Motor neuron (in vitro differentiated cells): ENCODE measurements at regions not wholly inside any gene's neighbourhood (a gene's known extent, or its start where the extent isn't known, plus 50 kb on each side); places are given as distances from the start of the nearest gene placed in this dataset.
"Not testable (repeated sequence)": the region's sequence is repeated elsewhere in the genome, so short reads cannot be mapped to it uniquely, and the experiment has no call there.

Experiments used
- ATAC-seq, 8 experiments: fragments of 200-7000 bp; cut with Tn5 transposase; replicated peaks in 6 of 8; 2 replicates each; pipeline ENCODE4 v1.8.0; 2021; ENCODE audit warnings: mild to moderate bottlenecking in 8 of 8, moderate library complexity in 8 of 8
- H3K27ac ChIP-seq, 2 donors: fragments of 250-450 bp; sonication (Bioruptor Pico); 2 replicates each; pipeline ENCODE4 v1.9.0; 2021; ENCODE audit warnings: antibody characterized with exemption in 2 of 2, mild to moderate bottlenecking in 2 of 2, moderate library complexity in 1 of 2
- H3K4me1 ChIP-seq, 2 donors: fragments of 250-450 bp; sonication (Bioruptor Pico); replicated peaks in 1 of 2; 2 replicates each; pipeline ENCODE4 v1.6.1; 2021; ENCODE audit warnings: antibody characterized with exemption in 2 of 2, mild to moderate bottlenecking in 2 of 2, moderate library complexity in 1 of 2
- H3K4me3 ChIP-seq, 5 donors: fragments of 250-450 bp; sonication (Bioruptor Pico); 2 replicates each; pipeline ENCODE4 v1.9.0; 2021; ENCODE audit warnings: antibody characterized with exemption in 5 of 5, mild to moderate bottlenecking in 5 of 5, moderate library complexity in 4 of 5
- WGBS, 10 experiments: fragments of 450-650 bp; shearing (Covaris generic); methylation state at CpG; one replicate each; pipeline ENCODE4 v1.0.0; 2022; 5-methylcytosine and 5-hydroxymethylcytosine counted together
- in situ Hi-C, 9 experiments: fragments of 400-800 bp; cut with MboI; loops; one replicate each; pipeline ENCODE4 v1.15.0; 2021; ENCODE audit warnings: low sequenced_read_pairs in 9 of 9, low pct_unique_long_range_greater_than_20kb in 2 of 9; ENCODE audit not compliant: unreplicated experiment in 9 of 9

DNA sequence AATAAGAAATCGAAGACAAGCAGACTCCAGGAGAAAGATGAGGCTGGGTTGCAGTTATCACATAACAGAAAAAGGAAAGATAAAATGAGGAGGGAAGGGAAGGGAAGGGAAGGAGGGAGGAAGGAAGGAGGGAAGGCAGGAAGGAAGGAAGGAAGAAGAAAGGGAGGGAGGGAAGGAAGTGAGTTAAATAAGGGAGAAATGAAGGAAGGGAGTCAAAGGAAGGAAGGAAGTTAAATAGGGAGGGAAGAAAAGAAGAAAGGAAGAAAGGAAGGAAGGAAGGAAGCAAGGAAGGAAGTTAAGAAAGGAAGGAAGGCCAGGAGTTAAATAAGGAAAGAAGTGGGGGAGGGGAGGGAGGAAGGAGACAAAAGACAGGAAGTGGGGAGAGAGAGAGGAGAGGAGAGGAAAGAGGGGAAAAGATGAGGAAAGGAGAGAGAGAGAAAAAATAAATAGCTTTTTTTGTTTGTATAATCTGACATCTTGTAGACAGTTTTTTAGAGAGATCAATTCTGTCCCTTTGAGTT is 679.6 kb downstream of the HS3ST4 start:
- peaks cover 0 to 3% of the 10 kb centered on the region in 2 donors for H3K4me1 ChIP-seq
- in situ Hi-C loops, result no loop called here
- H3K4me3 ChIP-seq, result no peak overlapping the region
- WGBS, 10 experiments, result 0 to 50% (median 20%) methylated on average over 1 of the region's 1 CpG; no CpG with 5 or more reads in 2 of the 10 experiments
- no peak for ATAC-seq
- H3K27ac ChIP-seq, result no peak overlapping the region

DNA sequence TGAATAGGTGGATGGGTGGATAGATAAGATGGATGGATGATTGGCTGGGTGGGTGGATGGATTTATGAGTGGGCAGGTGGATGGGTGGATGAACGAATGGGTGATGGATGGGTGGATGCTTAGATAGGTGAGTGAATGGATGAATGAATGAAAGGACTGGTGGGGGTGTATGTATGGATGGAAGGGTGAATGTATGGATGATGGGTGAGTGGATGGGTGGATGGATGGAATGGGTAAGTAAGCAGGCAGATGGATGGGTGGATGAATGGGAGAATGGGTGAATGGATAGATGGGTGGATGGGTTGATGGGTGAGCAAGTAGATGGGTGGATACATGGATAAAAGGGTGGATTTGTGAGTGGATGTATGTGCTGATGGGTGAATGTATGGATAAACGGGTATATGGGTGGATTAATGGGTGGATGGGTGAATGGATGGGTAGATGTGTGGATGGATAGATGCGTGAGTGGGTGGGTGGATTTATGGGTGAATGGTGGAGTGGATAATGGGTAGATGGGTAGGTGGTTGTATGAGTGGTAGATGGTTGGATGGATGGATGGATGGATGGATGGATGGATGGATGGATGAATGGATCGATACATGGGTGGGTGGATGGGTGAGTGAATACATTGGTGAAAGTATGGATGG is 682.6 kb downstream of the HS3ST4 start:
- WGBS, 10 experiments, result 11 to 78% (median 53%) methylated on average over 2 to 4 of the region's 4 CpGs
- H3K4me1 ChIP-seq, result no peaks in the 10 kb centered on the region
- in situ Hi-C loops, result no loop called here
- no peak for ATAC-seq
- no peak overlapping the region for H3K4me3 ChIP-seq
- no peak overlapping the region for H3K27ac ChIP-seq

DNA sequence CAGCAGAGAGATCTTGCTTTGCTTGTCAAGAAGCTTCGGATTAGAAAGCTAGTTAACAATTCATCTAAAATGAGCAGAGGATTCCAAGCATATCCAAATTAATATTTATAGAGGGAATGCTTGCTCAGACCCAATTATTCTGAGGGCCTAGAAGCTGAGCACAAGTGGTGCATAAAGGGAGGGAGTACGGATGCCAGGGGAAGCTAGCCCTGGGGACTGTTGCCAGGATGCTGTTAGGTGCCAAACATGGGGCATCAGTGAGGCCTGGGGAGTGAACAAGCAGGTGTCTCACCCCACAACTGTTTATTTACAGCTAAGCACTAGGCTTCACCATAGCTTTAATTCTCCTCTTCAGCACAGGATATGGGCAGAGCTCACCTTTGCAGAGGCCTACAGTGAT is 684.1 kb upstream of the C16orf82 start:
- no peak for ATAC-seq
- peaks cover 0 to 8% of the 10 kb centered on the region in 2 donors for H3K4me1 ChIP-seq
- in situ Hi-C loops, result no loop called here
- H3K4me3 ChIP-seq, result no peak overlapping the region
- WGBS, 10 experiments, result 0 to 100% (median 29%) methylated on average over 1 to 2 of the region's 2 CpGs; no CpG with 5 or more reads in 4 of the 10 experiments
- H3K27ac ChIP-seq, result no peak overlapping the region

DNA sequence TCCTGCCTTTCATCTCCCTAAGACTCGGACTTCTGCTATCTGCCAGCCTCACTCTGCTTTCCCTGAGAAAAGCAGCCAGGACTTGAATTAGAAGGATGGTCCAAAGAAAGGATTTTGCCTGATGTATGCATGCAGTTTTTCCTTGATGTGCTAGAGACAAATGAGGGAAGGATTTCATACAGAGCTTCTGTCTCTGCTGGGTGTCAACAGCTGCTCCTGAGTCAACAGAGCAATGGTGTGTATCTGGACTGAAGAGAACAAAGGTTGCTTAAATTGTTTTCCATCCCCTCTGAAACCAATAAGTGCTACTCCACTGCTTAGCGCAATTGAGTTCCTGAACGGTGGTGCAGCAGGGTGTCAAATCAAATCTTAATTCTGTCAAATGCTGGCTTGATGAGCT is 680.6 kb upstream of the C16orf82 start:
- in situ Hi-C loops, result no loop called here
- Histone ChIP-seq H3K27ac (no peak overlapping the region), H3K4me1 (peaks cover 0 to 8% of the 10 kb centered on the region in 2 donors), H3K4me3 (no peak overlapping the region)
- 0 to 52% (median 24%) methylated on average over 1 to 3 of the region's 3 CpGs for WGBS, 10 experiments
- peak in 2 of 8 experiments; percentile 19 to 33 for ATAC-seq

DNA sequence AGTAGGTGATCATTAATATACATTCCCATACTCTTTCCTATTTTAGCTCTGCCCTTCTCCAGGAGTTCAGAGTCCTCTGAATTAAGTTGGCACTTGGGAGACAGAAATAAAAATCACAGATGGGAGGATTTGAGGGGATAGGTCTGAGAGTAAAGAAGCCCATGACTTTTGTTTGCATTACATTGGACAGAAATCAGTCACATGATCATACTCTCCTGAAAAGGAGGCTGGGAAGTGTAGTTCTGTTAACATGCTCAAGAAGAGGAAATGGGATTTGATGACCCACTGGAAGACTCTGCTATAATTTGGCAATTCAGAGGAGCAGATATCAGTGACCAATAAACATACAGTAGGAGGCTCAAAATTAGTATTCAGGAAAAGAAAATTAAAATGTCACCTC is 674.9 kb upstream of the C16orf82 start:
- H3K4me3 ChIP-seq, result no peak overlapping the region
- H3K27ac ChIP-seq, result no peak overlapping the region
- H3K4me1 ChIP-seq, result no peaks in the 10 kb centered on the region
- ATAC-seq, result no peak
- in situ Hi-C loops, result no loop called here

DNA sequence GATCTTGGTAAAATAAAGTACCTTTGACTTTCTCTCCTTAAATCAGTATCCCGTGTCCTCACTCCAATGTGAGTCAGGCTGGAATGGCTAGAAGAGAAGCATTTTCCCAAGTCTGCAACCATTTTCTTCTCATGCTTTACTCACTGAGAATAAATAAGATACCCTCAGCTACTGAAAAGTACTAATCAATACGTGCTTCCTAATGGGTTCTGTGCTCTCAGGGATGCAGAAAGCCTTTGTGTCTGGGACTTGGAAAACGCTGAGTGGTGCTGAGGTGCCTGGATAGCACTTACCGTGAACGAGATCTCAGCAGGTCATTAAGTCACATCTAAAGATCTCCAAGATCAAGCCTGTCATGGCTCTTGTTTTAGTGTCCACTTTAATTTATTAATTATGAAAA is 672.3 kb upstream of the C16orf82 start:
- H3K27ac ChIP-seq, result no peak overlapping the region

DNA sequence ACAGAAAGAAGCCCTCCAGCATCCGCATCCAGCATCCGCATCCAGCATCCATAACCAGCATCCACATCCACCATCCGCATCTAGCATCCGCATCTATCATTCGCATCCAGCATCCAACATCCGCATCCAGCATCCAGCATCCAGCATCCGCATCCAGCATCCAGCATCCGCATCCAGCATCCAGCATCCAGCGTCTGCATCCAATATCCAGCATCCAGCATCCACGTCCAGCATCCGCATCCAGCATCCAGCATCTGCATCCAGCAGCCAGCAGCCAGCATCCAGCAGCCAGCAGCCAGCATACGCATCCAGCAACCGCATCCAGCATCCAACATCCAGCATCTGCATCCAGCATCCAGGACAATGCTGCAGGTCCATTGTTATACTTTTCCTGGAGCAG is 671.0 kb upstream of the C16orf82 start:
- in situ Hi-C loops, result no loop called here
- Histone ChIP-seq H3K4me3 (no peak overlapping the region), H3K27ac (no peak overlapping the region), H3K4me1 (no peaks in the 10 kb centered on the region)
- 10 to 91% (median 73%) methylated on average over 2 to 10 of the region's 13 CpGs; no CpG with 5 or more reads in 3 of the 10 experiments for WGBS, 10 experiments
- no peak for ATAC-seq

More for the DNA sequence above, 672.3 kb upstream of the C16orf82 start:
- 0 to 89% (median 15%) methylated on average over 1 to 5 of the region's 5 CpGs; no CpG with 5 or more reads in 2 of the 10 experiments for WGBS, 10 experiments
- Histone ChIP-seq H3K4me3 (no peak overlapping the region), H3K4me1 (no peaks in the 10 kb centered on the region)
- in situ Hi-C loops, result no loop called here
- no peak for ATAC-seq

DNA sequence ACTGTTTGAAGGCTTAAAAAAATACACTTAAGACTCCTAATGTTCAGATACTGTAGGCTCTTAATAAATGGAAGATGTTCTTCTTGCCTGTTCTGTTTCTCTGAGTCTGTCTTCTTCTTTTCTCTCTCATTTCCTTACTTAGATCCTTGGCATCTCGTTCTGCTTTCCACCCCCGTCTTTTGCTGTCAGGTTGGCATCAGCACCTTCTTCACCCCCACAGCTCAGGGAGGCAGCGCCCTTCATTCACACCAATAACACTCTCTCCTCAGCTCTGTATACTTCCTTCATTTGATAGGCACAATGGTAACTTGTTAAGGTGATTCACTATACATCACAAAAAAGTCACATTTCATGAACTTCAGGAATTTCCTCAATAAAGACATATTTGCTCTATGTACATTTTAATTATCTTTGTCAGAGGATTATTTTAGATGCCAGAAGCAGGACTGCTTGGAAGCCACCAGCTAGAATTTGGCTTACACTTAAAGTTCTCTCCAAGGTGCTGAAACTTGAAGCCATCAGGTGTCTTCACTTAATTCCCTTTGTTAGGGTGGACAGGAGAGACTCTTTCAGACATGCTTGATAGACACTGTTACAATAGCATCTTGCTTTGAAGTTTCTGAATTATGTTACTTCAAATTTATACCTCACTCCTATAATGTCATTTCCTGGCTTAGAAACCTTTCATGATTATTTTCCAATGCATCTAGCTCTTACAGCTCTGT is 670.1 kb upstream of the C16orf82 start:
- in situ Hi-C loops, result no loop called here
- no peak for ATAC-seq

DNA sequence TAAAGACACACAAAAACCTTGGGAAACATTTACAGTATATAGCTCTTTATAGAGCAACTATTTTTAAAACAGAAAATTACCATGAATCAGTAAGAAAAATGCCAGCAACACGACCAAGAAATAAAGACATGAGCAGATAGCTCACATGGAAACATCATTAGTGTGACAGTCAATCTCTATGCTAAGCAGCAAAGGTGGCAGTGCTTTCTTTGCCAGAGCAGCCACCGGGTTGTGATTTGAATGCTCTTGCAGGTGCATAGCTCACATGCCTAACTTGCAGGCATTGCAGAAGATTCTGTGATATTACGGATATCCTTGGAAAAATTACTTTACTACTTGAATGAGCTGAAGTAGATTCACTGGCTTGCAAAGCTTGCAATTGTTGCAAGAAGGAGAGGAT is 652.9 kb upstream of the C16orf82 start:
- Histone ChIP-seq H3K4me3 (no peak overlapping the region), H3K27ac (no peak overlapping the region)
- 0 to 73% (median 38%) methylated on average over 1 to 3 of the region's 3 CpGs for WGBS, 10 experiments

More for the DNA sequence above, 670.1 kb upstream of the C16orf82 start:
- Histone ChIP-seq H3K4me3 (no peak overlapping the region), H3K4me1 (no peaks in the 10 kb centered on the region), H3K27ac (no peak overlapping the region)
- WGBS, 10 experiments, result 0 to 60% (median 13%) methylated on average over 1 to 3 of the region's 3 CpGs

DNA sequence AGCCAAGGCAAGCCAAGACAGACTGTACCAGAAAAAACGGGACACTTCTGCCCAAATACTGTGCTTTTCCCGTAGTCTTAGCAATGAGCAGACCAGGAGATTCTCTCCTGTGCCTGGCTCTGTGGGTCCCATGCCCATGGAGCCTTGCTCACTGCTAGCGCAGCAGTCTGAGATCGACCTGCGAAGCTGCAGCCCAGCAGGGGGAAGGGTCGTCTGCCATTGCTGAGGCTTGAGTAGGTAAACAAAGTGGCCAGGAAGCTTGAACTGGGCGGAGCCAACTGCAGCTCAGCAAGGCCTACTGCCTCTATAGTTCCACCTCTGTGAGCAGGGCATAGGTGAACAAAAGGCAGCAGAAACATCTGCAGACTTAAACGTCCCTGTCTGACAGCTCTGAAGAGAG is 647.3 kb upstream of the C16orf82 start:
- H3K4me1 ChIP-seq, H3K27ac ChIP-seq, H3K4me3 ChIP-seq, ATAC-seq, in situ Hi-C loops: not testable (repeated sequence)
- 0 to 88% (median 0%) methylated on average over 1 to 3 of the region's 8 CpGs; no CpG with 5 or more reads in 5 of the 10 experiments for WGBS, 10 experiments

More for the DNA sequence above, 652.9 kb upstream of the C16orf82 start:
- no peaks in the 10 kb centered on the region for H3K4me1 ChIP-seq
- no peak for ATAC-seq
- in situ Hi-C loops, result no loop called here

DNA sequence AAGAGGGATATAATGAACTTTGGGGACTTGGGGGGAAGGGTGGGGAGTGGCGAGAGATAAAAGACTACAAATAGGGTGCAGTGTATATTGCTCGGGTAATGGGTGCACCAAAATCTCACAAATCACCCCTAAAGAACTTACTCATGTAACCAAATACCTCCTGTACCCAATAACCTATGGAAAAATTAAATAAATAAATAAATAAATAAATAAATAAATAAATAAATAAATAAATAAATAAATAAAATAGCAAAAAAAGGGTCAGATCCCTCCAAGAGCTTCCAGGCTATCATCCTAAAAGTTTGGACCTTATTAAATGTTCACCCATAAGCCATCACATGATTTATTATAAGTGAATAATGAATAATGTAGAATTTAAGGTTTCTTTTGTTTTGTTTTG is 636.1 kb upstream of the C16orf82 start:
- WGBS, 10 experiments, result 0 to 100% (median 42%) methylated on average over 1 to 2 of the region's 2 CpGs; no CpG with 5 or more reads in 1 of the 10 experiments
- Histone ChIP-seq H3K4me3 (no peak overlapping the region), H3K27ac (no peak overlapping the region), H3K4me1 (no peaks in the 10 kb centered on the region)
- ATAC-seq, result no peak
- in situ Hi-C loops, result no loop called here

DNA sequence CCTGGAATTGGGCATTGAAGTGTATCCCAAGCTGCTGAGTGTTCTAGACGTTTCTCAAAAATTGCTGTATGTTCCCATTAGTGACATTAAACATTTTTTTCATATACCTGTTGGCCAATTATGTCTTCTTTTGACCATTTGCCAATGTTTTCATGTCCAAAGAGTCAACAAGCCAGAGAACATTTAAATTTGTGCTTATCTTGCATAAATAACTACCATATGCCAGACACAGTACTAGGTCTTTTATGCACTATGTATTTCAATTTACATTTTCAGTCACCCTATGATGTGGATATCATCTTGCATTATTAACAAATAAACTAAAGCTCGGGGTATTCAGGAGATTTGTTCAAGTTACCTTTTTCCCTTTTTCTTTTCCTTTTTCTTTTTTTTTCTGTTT is 632.9 kb upstream of the C16orf82 start:
- ATAC-seq, result no peak
- no peak overlapping the region for H3K4me3 ChIP-seq
- H3K4me1 ChIP-seq, result no peaks in the 10 kb centered on the region
- 0 to 86% (median 38%) methylated on average over 1 to 2 of the region's 2 CpGs; no CpG with 5 or more reads in 1 of the 10 experiments for WGBS, 10 experiments
- H3K27ac ChIP-seq, result no peak overlapping the region
- in situ Hi-C loops, result no loop called here

DNA sequence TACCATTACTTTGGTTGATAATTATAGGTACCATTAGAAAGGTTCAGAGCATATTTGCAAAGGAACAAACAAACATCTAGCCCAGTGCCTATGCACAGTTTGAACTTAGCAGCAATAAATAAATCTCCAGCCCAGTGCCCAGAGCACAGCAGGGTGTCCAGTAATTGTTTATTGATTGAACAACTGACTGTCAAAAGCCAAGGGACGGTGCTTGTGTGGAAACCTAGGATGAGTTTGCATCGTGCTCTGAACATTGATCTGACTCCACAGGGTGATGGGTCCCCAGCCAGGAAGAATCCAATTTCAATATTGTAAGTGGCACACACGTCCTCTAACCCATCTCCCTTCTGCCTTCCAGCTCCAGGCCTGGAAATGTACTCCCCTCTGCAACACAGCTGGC is 625.5 kb upstream of the C16orf82 start:
- Histone ChIP-seq H3K4me3 (no peak overlapping the region), H3K4me1 (peaks cover 9 to 12% of the 10 kb centered on the region in 2 donors), H3K27ac (peak overlapping the region; percentile 27 to 71)
- in situ Hi-C loops, result no loop called here
- WGBS, 10 experiments, result 8 to 75% (median 39%) methylated on average over 1 to 3 of the region's 3 CpGs; no CpG with 5 or more reads in 4 of the 10 experiments
- ATAC-seq, result peak in 3 of 8 experiments; percentile 18 to 76 (median 32)
